NB4 (cell line): ENCODE measurements at regions not wholly inside any gene's neighbourhood (a gene's known extent, or its start where the extent isn't known, plus 50 kb on each side); places are given as distances from the start of the nearest gene placed in this dataset.

Experiments used
- CTCF ChIP-seq: IDR thresholded peaks from one replicate; pipeline ENCODE4 v1.5.1; 2012; ENCODE audit warnings: low read depth, low read length
- POLR2A ChIP-seq: IDR thresholded peaks from 2 replicates; pipeline ENCODE4 v1.6.1; 2011; ENCODE audit warnings: mild to moderate bottlenecking; ENCODE audit not compliant: insufficient read length; ENCODE audit errors: extremely low read depth

GRCh38 chr4:170803492-170803891, 713.7 kb upstream of the AADAT start:
- TF ChIP-seq CTCF (no peak), POLR2A (no peak)
